DMS 273 (cell line): ENCODE measurements at regions not wholly inside any gene's neighbourhood (a gene's known extent, or its start where the extent isn't known, plus 50 kb on each side); places are given as distances from the start of the nearest gene placed in this dataset.

Experiments used
- DNase-seq: peaks from one replicate; lab custom pipeline; 2025; ENCODE audit not compliant: unreplicated experiment; lab: John Stamatoyannopoulos, UW

- no peak for DNase-seq
Observed at GRCh38 chr6:118761645-118762044, 110.3 kb upstream of the CEP85L start.

- no peak for DNase-seq
Observed at GRCh38 chr6:118758946-118759345, 107.6 kb upstream of the CEP85L start.

GRCh38 chr6:118755941-118756646 lies 104.7 kb upstream of the CEP85L start:
- DNase-seq, result no peak

- no peak for DNase-seq
Observed at GRCh38 chr6:118752803-118753202, 101.4 kb upstream of the CEP85L start.

GRCh38 chr6:118751072-118751471 lies 99.7 kb upstream of the CEP85L start:
- no peak for DNase-seq

- no peak for DNase-seq
Observed at GRCh38 chr6:118750143-118750542, 98.8 kb upstream of the CEP85L start.

GRCh38 chr6:118748311-118749062 lies 97.1 kb upstream of the CEP85L start:
- peak; percentile 87 for DNase-seq

- no peak for DNase-seq
Observed at GRCh38 chr6:118746825-118747174, 95.4 kb upstream of the CEP85L start.

GRCh38 chr6:118746145-118746824 lies 94.9 kb upstream of the CEP85L start:
- peak; percentile 31 for DNase-seq

- DNase-seq, result no peak
Observed at GRCh38 chr6:118745156-118745555, 93.8 kb upstream of the CEP85L start.

GRCh38 chr6:118744261-118744941 lies 93.0 kb upstream of the CEP85L start:
- peak; percentile 56 for DNase-seq

GRCh38 chr6:118743746-118744145 lies 92.4 kb upstream of the CEP85L start:
- peak; percentile 28 for DNase-seq

- peak; percentile 50 for DNase-seq
Observed at GRCh38 chr6:118740372-118740771, 89.0 kb upstream of the CEP85L start.

GRCh38 chr6:118739696-118740353 lies 88.4 kb upstream of the CEP85L start:
- peak; percentile 68 for DNase-seq

GRCh38 chr6:118736440-118736839 lies 85.0 kb upstream of the CEP85L start:
- DNase-seq, result no peak

- peak; percentile 48 for DNase-seq
Observed at GRCh38 chr6:118735320-118735719, 83.9 kb upstream of the CEP85L start.

GRCh38 chr6:118725944-118726343 lies 74.6 kb upstream of the CEP85L start:
- no peak for DNase-seq

GRCh38 chr6:118724211-118724610 lies 72.8 kb upstream of the CEP85L start:
- peak; percentile 11 for DNase-seq

GRCh38 chr6:118722829-118723813 lies 71.7 kb upstream of the CEP85L start:
- no peak for DNase-seq

- no peak for DNase-seq
Observed at GRCh38 chr6:118720125-118720473, 68.7 kb upstream of the CEP85L start.
